ENCODE measurements at regions not wholly inside any gene's neighbourhood (a gene's known extent, or its start where the extent isn't known, plus 50 kb on each side); places are given as distances from the start of the nearest gene placed in this dataset.
A peak's percentile ranks its signal among the peaks of the same experiment; 100 is the strongest.

- no peaks in the 10 kb centered on the region for H3K27me3 Mint-ChIP-seq (ENCODE audit: low read depth)
- H3K4me3 Mint-ChIP-seq, result no peak overlapping the region
- DNase-seq (ENCODE audit: low spot score) (no peak), ATAC-seq (peak; percentile 59)
- CTCF ChIA-PET, result interaction anchor here (1.1 to 1.3 kb wide), 2 partner anchors 9 to 21 kb away, joined by 4 to 8 read pairs; no protein-coding TSS in a partner anchor
- TF ChIP-seq ZBTB21 (CRISPR knock-in tag; IDR thresholded peaks at IDR 0.05; ENCODE audit: borderline replicate concordance), result no peak
- TF ChIP-seq FOXJ3 (CRISPR knock-in tag; IDR thresholded peaks at IDR 0.05; ENCODE audit: borderline replicate concordance), result no peak
- no peak for TF ChIP-seq KAT7 (CRISPR knock-in tag; IDR thresholded peaks at IDR 0.05; ENCODE audit: borderline replicate concordance)
- TF ChIP-seq ZNF219 (CRISPR knock-in tag; IDR thresholded peaks at IDR 0.05; ENCODE audit: borderline replicate concordance), result no peak
- no peak for TF ChIP-seq AFF4 (CRISPR knock-in tag; IDR thresholded peaks at IDR 0.05; ENCODE audit: borderline replicate concordance)
- no peak for TF ChIP-seq ZNF317 (CRISPR knock-in tag; IDR thresholded peaks at IDR 0.05; ENCODE audit: borderline replicate concordance, low read depth)
- TF ChIP-seq PRRX2 (CRISPR knock-in tag; IDR thresholded peaks at IDR 0.05), result no peak
- no peak for TF ChIP-seq ZNF232 (CRISPR knock-in tag; IDR thresholded peaks at IDR 0.05)
- H3K36me3 Mint-ChIP-seq, result peaks cover 33% of the 10 kb centered on the region
- peak overlapping the region; percentile 9 for H3K27ac Mint-ChIP-seq
- POLR2A ChIA-PET, result no interaction called here
- H3K4me1 Mint-ChIP-seq, result peaks cover 18% of the 10 kb centered on the region
- H3K9me3 Mint-ChIP-seq, result peaks cover 17% of the 10 kb centered on the region
Measured at GRCh38 chr7:112889834-112890438, 99.7 kb upstream of the TMEM168 start.

- CTCF ChIA-PET, result interaction anchor here (1.1 to 1.3 kb wide), 2 partner anchors 9 to 20 kb away, joined by 4 to 8 read pairs; no protein-coding TSS in a partner anchor
- Mint-ChIP-seq H3K27me3 (ENCODE audit: low read depth) (no peaks in the 10 kb centered on the region), H3K4me1 (peaks cover 18% of the 10 kb centered on the region), H3K4me3 (no peak overlapping the region), H3K36me3 (peaks cover 32% of the 10 kb centered on the region), H3K9me3 (peaks cover 19% of the 10 kb centered on the region), H3K27ac (peak overlapping the region; percentile 28; the same call in 1 of the 2 replicates)
- POLR2A ChIA-PET, result no interaction called here
- ATAC-seq (no peak), DNase-seq (ENCODE audit: low spot score) (no peak)
- TF ChIP-seq GTF2I (CRISPR knock-in tag; conservative IDR thresholded peaks at IDR 0.05) (no peak), ATF2 (CRISPR knock-in tag; IDR thresholded peaks at IDR 0.05; ENCODE audit: borderline replicate concordance, low read depth) (no peak), PRDM15 (CRISPR knock-in tag; IDR thresholded peaks at IDR 0.05) (no peak), FOXP4 (CRISPR knock-in tag; IDR thresholded peaks at IDR 0.05) (no peak), SOX15 (CRISPR knock-in tag; IDR thresholded peaks at IDR 0.05) (no peak), ZNF263 (CRISPR knock-in tag; IDR thresholded peaks at IDR 0.05; ENCODE audit: low read depth) (no peak), ZNF219 (CRISPR knock-in tag; IDR thresholded peaks at IDR 0.05; ENCODE audit: borderline replicate concordance) (no peak), PREB (CRISPR knock-in tag; IDR thresholded peaks at IDR 0.05; ENCODE audit: borderline replicate concordance) (no peak)
Measured at GRCh38 chr7:112889268-112889667, 99.1 kb upstream of the TMEM168 start.

Measured in WTC11 (cell line).